ENCODE measurements at regions not wholly inside any gene's neighbourhood (a gene's known extent, or its start where the extent isn't known, plus 50 kb on each side); places are given as distances from the start of the nearest gene placed in this dataset.
A peak's percentile ranks its signal among the peaks of the same experiment; 100 is the strongest.

DNA sequence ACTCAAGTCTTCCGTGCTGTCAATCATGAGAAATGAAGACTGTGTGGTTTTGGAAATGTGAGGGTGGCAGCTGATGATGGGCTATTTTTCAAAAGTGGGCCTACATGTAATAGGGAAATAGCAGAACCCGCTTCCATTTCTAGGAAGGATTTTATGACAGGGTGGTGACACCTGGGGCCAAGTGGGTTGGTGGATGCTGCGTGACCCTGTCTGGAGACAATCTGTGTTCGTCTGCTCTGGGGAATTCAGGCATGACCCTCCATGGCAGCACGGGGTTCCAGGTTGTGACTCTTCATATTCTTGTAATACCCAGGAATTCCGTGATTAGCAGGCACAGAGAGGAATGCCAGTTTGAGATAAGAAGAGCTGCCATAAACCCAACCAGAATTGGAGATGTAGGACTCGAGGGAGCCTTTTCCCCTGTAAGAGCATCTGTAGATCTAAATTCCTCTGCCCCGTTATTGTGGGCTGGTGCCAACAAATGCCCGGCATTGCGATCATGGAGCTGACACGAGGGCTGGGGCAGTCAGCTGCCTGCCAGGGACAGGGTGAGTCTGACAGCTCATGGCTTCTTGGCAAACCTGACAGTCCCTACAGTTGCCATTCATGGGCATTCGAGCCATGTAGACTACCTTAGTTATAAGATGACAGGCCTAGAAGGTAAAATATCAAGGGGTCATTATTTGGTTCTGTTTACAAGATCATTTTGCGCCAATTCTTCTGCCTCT is 279.7 kb downstream of the GADD45G start:
- Histone ChIP-seq H3K4me2 (ENCODE audit: insufficient read depth, low read length) (no peak overlapping the region), H3K27me3 (ENCODE audit: insufficient read depth, low read length) (no peaks in the 10 kb centered on the region), H3K4me3 (ENCODE audit: insufficient read depth, low read length) (no peak overlapping the region), H2AFZ (ENCODE audit: low read length) (no peak overlapping the region), H4K20me1 (ENCODE audit: insufficient read depth, low read length) (no peaks in the 10 kb centered on the region), H3K79me2 (ENCODE audit: insufficient read depth, low read length) (no peaks in the 10 kb centered on the region), H3K9me3 (ENCODE audit: low read depth, low read length) (no peaks in the 10 kb centered on the region), H3K36me3 (ENCODE audit: insufficient read depth, low read length) (no peaks in the 10 kb centered on the region), H3K4me1 (ENCODE audit: insufficient read depth, low read length) (no peaks in the 10 kb centered on the region), H3K27ac (ENCODE audit: low read depth, low read length) (no peak overlapping the region)
- TF ChIP-seq, protein P1, sequence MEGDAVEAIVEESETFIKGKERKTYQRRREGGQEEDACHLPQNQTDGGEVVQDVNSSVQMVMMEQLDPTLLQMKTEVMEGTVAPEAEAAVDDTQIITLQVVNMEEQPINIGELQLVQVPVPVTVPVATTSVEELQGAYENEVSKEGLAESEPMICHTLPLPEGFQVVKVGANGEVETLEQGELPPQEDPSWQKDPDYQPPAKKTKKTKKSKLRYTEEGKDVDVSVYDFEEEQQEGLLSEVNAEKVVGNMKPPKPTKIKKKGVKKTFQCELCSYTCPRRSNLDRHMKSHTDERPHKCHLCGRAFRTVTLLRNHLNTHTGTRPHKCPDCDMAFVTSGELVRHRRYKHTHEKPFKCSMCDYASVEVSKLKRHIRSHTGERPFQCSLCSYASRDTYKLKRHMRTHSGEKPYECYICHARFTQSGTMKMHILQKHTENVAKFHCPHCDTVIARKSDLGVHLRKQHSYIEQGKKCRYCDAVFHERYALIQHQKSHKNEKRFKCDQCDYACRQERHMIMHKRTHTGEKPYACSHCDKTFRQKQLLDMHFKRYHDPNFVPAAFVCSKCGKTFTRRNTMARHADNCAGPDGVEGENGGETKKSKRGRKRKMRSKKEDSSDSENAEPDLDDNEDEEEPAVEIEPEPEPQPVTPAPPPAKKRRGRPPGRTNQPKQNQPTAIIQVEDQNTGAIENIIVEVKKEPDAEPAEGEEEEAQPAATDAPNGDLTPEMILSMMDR (IDR thresholded peaks at IDR 0.05; ENCODE audit: extremely low read depth, low read depth, low read length), result no peak
- DNase-seq (ENCODE audit: insufficient read length, low spot score, missing footprints), result peak; percentile 19

DNA sequence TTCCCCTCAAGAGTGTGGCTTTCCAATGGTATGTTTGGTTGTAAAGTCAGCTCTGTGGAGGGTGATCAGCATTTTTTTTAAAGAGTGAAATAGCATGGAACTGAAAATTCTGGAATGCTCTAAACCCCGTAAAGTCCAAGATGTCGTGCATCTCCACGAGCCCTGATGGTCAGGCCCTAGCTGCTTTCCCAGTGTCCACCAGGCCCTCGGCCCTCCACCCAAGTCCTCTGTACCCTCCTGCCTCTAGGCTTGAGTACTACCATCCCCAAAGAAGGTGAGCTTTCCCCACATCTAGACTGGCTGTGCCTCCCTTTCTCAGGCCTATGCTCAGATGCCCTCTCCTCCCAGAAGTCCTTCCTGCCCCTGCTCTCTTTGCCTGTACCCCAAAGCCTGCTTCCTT is 280.3 kb downstream of the GADD45G start:
- Histone ChIP-seq H3K4me2 (ENCODE audit: insufficient read depth, low read length) (no peak overlapping the region), H3K4me1 (ENCODE audit: insufficient read depth, low read length) (no peaks in the 10 kb centered on the region), H4K20me1 (ENCODE audit: insufficient read depth, low read length) (no peaks in the 10 kb centered on the region), H3K36me3 (ENCODE audit: insufficient read depth, low read length) (no peaks in the 10 kb centered on the region), H2AFZ (ENCODE audit: low read length) (no peak overlapping the region), H3K79me2 (ENCODE audit: insufficient read depth, low read length) (no peaks in the 10 kb centered on the region), H3K27me3 (ENCODE audit: insufficient read depth, low read length) (no peaks in the 10 kb centered on the region), H3K9me3 (ENCODE audit: low read depth, low read length) (no peaks in the 10 kb centered on the region), H3K4me3 (ENCODE audit: insufficient read depth, low read length) (no peak overlapping the region), H3K27ac (ENCODE audit: low read depth, low read length) (no peak overlapping the region)
- DNase-seq (ENCODE audit: insufficient read length, low spot score, missing footprints), result peak; percentile 0
- TF ChIP-seq, protein P1 (IDR thresholded peaks at IDR 0.05; ENCODE audit: extremely low read depth, low read depth, low read length), result no peak

DNA sequence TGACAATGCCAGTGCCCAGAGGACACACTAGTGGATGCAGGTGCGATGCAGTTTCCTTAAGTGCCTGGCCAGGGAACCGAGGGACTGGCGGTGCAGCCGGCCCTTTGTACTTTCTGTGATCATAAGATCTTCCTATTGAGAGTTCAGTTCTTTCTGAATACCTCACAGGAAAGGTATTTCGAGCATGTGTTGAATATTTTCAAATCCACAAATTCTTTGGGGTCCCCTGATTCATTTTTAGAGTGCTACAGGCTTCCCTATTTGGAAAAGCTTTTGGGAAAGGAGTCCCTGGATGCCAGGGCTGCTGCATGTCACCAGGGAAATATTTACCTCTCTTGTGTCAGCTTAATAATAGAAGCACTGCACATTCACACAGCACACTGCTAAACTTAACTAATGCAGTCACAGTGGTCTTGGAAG is 281.5 kb downstream of the GADD45G start:
- H3K4me3 ChIP-seq (ENCODE audit: insufficient read depth, low read length), result no peak overlapping the region
- no peaks in the 10 kb centered on the region for H3K9me3 ChIP-seq (ENCODE audit: low read depth, low read length)
- H3K27me3 ChIP-seq (ENCODE audit: insufficient read depth, low read length), result no peaks in the 10 kb centered on the region
- H3K79me2 ChIP-seq (ENCODE audit: insufficient read depth, low read length), result no peaks in the 10 kb centered on the region
- H3K4me1 ChIP-seq (ENCODE audit: insufficient read depth, low read length), result no peaks in the 10 kb centered on the region
- TF ChIP-seq, protein P1 (IDR thresholded peaks at IDR 0.05; ENCODE audit: extremely low read depth, low read depth, low read length), result no peak
- H4K20me1 ChIP-seq (ENCODE audit: insufficient read depth, low read length), result no peaks in the 10 kb centered on the region
- H2AFZ ChIP-seq (ENCODE audit: low read length), result no peak overlapping the region
- no peak overlapping the region for H3K27ac ChIP-seq (ENCODE audit: low read depth, low read length)
- H3K36me3 ChIP-seq (ENCODE audit: insufficient read depth, low read length), result no peaks in the 10 kb centered on the region
- no peak overlapping the region for H3K4me2 ChIP-seq (ENCODE audit: insufficient read depth, low read length)
- DNase-seq (ENCODE audit: insufficient read length, low spot score, missing footprints), result no peak

DNA sequence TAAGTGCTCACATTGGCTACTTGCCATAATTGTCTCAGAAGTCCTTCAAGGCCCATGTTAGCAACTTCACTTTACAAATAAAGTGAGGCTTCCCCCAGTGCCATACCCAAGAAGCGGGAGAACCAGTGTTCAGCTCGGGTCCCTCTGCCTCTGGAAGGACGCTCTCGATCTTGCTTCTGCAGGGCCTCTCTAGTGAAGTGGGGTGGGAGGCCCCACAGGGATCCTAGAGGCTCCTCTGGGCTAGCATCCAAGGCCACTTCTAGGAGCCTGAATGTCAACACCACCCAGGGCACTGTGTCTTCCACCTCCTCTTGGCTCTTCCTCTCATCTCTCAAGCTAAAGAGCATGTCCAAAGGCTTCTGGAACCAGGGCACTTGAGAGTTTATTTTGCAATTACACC is 282.5 kb downstream of the GADD45G start:
- Histone ChIP-seq H3K4me2 (ENCODE audit: insufficient read depth, low read length) (no peak overlapping the region), H2AFZ (ENCODE audit: low read length) (no peak overlapping the region), H3K36me3 (ENCODE audit: insufficient read depth, low read length) (no peaks in the 10 kb centered on the region), H4K20me1 (ENCODE audit: insufficient read depth, low read length) (no peaks in the 10 kb centered on the region), H3K27ac (ENCODE audit: low read depth, low read length) (no peak overlapping the region), H3K79me2 (ENCODE audit: insufficient read depth, low read length) (no peaks in the 10 kb centered on the region), H3K9me3 (ENCODE audit: low read depth, low read length) (no peaks in the 10 kb centered on the region), H3K4me1 (ENCODE audit: insufficient read depth, low read length) (no peaks in the 10 kb centered on the region), H3K4me3 (ENCODE audit: insufficient read depth, low read length) (no peak overlapping the region), H3K27me3 (ENCODE audit: insufficient read depth, low read length) (no peaks in the 10 kb centered on the region)
- DNase-seq (ENCODE audit: insufficient read length, low spot score, missing footprints), result peak; percentile 3
- TF ChIP-seq, protein P1 (IDR thresholded peaks at IDR 0.05; ENCODE audit: extremely low read depth, low read depth, low read length), result no peak
